Glutamatergic neuron (in vitro differentiated cells): ENCODE measurements at regions not wholly inside any gene's neighbourhood (a gene's known extent, or its start where the extent isn't known, plus 50 kb on each side); places are given as distances from the start of the nearest gene placed in this dataset.

Source experiments
- DNase-seq: peaks from one replicate; pipeline ENCODE4 v3.0.0; 2022
- H3K27ac Mint-ChIP-seq: one replicate; pipeline ENCODE4 v1.8.0; 2020; ENCODE audit warnings: mild to moderate bottlenecking, mixed read lengths, inconsistent platforms; ENCODE audit not compliant: unreplicated experiment
- H3K27me3 Mint-ChIP-seq: one replicate; pipeline ENCODE4 v1.8.0; 2020; ENCODE audit warnings: mild to moderate bottlenecking, moderate library complexity, mixed read lengths, inconsistent platforms; ENCODE audit not compliant: unreplicated experiment
- H3K36me3 Mint-ChIP-seq: one replicate; pipeline ENCODE4 v1.8.0; 2020; ENCODE audit warnings: mild to moderate bottlenecking, mixed read lengths, inconsistent platforms; ENCODE audit not compliant: unreplicated experiment
- H3K4me1 Mint-ChIP-seq: one replicate; pipeline ENCODE4 v1.8.0; 2020; ENCODE audit warnings: mild to moderate bottlenecking, low read depth, mixed read lengths, inconsistent platforms; ENCODE audit not compliant: unreplicated experiment
- H3K4me3 Mint-ChIP-seq: one replicate; pipeline ENCODE4 v1.8.0; 2020; ENCODE audit warnings: mild to moderate bottlenecking, mixed read lengths, inconsistent platforms; ENCODE audit not compliant: unreplicated experiment
- H3K9me3 Mint-ChIP-seq: one replicate; pipeline ENCODE4 v1.8.0; 2020; ENCODE audit warnings: mild to moderate bottlenecking, moderate library complexity, mixed read lengths, inconsistent platforms; ENCODE audit not compliant: unreplicated experiment
- CTCF ChIP-seq: fragments of 200-600 bp; sonication (generic); IDR thresholded peaks from one replicate; pipeline ENCODE4 v1.5.0; 2021; ENCODE audit not compliant: partially characterized antibody, unreplicated experiment

- no peaks in the 10 kb centered on the region for H3K4me1 Mint-ChIP-seq
- no peak overlapping the region for H3K4me3 Mint-ChIP-seq
- peaks cover 15% of the 10 kb centered on the region for H3K9me3 Mint-ChIP-seq
- peaks cover 6% of the 10 kb centered on the region for H3K36me3 Mint-ChIP-seq
- no peak for TF ChIP-seq CTCF
- no peak overlapping the region for H3K27ac Mint-ChIP-seq
- no peak for DNase-seq
- no peaks in the 10 kb centered on the region for H3K27me3 Mint-ChIP-seq
Measured at GRCh38 chr12:58032156-58032555, 90.8 kb downstream of the ATP23 start.

GRCh38 chr12:58033831-58034230, 92.5 kb downstream of the ATP23 start:
- H3K27me3 Mint-ChIP-seq, result peaks cover 3% of the 10 kb centered on the region
- TF ChIP-seq CTCF, result no peak
- DNase-seq, result no peak
- H3K27ac Mint-ChIP-seq, result no peak overlapping the region
- H3K36me3 Mint-ChIP-seq, result peaks cover 6% of the 10 kb centered on the region
- H3K4me1 Mint-ChIP-seq, result no peaks in the 10 kb centered on the region
- peaks cover 21% of the 10 kb centered on the region for H3K9me3 Mint-ChIP-seq
- H3K4me3 Mint-ChIP-seq, result no peak overlapping the region

GRCh38 chr12:58034311-58034710, 92.9 kb downstream of the ATP23 start:
- no peak overlapping the region for H3K4me3 Mint-ChIP-seq
- H3K27me3 Mint-ChIP-seq, result peaks cover 3% of the 10 kb centered on the region
- no peaks in the 10 kb centered on the region for H3K4me1 Mint-ChIP-seq
- peaks cover 23% of the 10 kb centered on the region for H3K9me3 Mint-ChIP-seq
- no peak for DNase-seq
- H3K27ac Mint-ChIP-seq, result no peak overlapping the region
- TF ChIP-seq CTCF, result no peak
- H3K36me3 Mint-ChIP-seq, result peaks cover 6% of the 10 kb centered on the region

- peaks cover 3% of the 10 kb centered on the region for H3K27me3 Mint-ChIP-seq
- H3K27ac Mint-ChIP-seq, result no peak overlapping the region
- no peak for DNase-seq
- H3K9me3 Mint-ChIP-seq, result peaks cover 23% of the 10 kb centered on the region
- no peak overlapping the region for H3K4me3 Mint-ChIP-seq
- TF ChIP-seq CTCF, result no peak
- no peaks in the 10 kb centered on the region for H3K4me1 Mint-ChIP-seq
- peaks cover 6% of the 10 kb centered on the region for H3K36me3 Mint-ChIP-seq
Measured at GRCh38 chr12:58034712-58035111, 93.3 kb downstream of the ATP23 start.

GRCh38 chr12:58041441-58041840, 100.1 kb downstream of the ATP23 start:
- H3K4me3 Mint-ChIP-seq, result no peak overlapping the region
- DNase-seq, result no peak
- H3K36me3 Mint-ChIP-seq, result peaks cover 3% of the 10 kb centered on the region
- no peak overlapping the region for H3K27ac Mint-ChIP-seq
- TF ChIP-seq CTCF, result no peak
- H3K9me3 Mint-ChIP-seq, result peaks cover 9% of the 10 kb centered on the region
- H3K4me1 Mint-ChIP-seq, result no peaks in the 10 kb centered on the region
- H3K27me3 Mint-ChIP-seq, result peaks cover 3% of the 10 kb centered on the region
